HEK293 (cell line): ENCODE measurements at regions not wholly inside any gene's neighbourhood (a gene's known extent, or its start where the extent isn't known, plus 50 kb on each side); places are given as distances from the start of the nearest gene placed in this dataset.

ENCODE experiments used
- CTCF ChIA-PET: fragments of 350-600 bp; formaldehyde crosslinking; extraction: SDS; loops from one replicate; lab custom pipeline; 2021; ENCODE audit warnings: antibody characterized with exemption; lab: Yijun Ruan, JAX
- POLR2A ChIA-PET: fragments of 300-600 bp; formaldehyde crosslinking; extraction: SDS; loops from one replicate; lab custom pipeline; 2020; ENCODE audit warnings: antibody characterized with exemption, inconsistent platforms; lab: Yijun Ruan, JAX
- H3K27ac ChIP-seq: fragments of 200-500 bp; sonication (Bioruptor generic); 2 replicates; pipeline ENCODE4 v1.5.1; 2014; ENCODE audit warnings: low read depth, low read length, control low read depth, inconsistent platforms; ENCODE audit errors: extremely low read depth
- H3K36me3 ChIP-seq, 2 experiments: fragments of 200-500 bp in 1 of 2; sonication (Bioruptor generic) in 1 of 2; 1 replicate in 1 of 2; 2 replicates in 1 of 2; pipeline ENCODE4 v1.5.1; 2014 to 2017; ENCODE audit warnings: inconsistent platforms in 2 of 2, low read length in 2 of 2; ENCODE audit not compliant: control insufficient read depth in 2 of 2, insufficient read depth in 1 of 2
- H3K4me1 ChIP-seq: fragments of 200-500 bp; sonication (Bioruptor generic); 2 replicates; pipeline ENCODE4 v1.5.1; 2014; ENCODE audit warnings: mild to moderate bottlenecking, low read length, inconsistent platforms; ENCODE audit not compliant: control insufficient read depth, insufficient read depth
- H3K4me3 ChIP-seq: 2 replicates; pipeline ENCODE4 v1.5.1; 2011; ENCODE audit warnings: low read depth, mild to moderate bottlenecking, control low read depth, low read length, moderate library complexity
- H3K9me3 ChIP-seq: fragments of 200-500 bp; sonication (Bioruptor generic); 2 replicates; pipeline ENCODE4 v1.5.1; 2014; ENCODE audit warnings: low read depth, low read length, inconsistent platforms; ENCODE audit not compliant: control insufficient read depth, insufficient read depth
- BCL11A ChIP-seq: fragments of 450-650 bp; formaldehyde crosslinking; IDR thresholded peaks from 2 replicates; pipeline ENCODE4 v1.5.1; 2016; ENCODE audit warnings: low read depth, missing biosample characterization, missing genetic modification characterization
- BCL11B ChIP-seq: fragments of 450-650 bp; formaldehyde crosslinking; IDR thresholded peaks from 2 replicates; pipeline ENCODE4 v1.5.1; 2016; ENCODE audit warnings: low read depth, missing biosample characterization, missing genetic modification characterization
- BCL6B ChIP-seq: fragments of 450-650 bp; formaldehyde crosslinking; IDR thresholded peaks from 2 replicates; pipeline ENCODE4 v1.5.1; 2017; ENCODE audit warnings: missing biosample characterization, missing genetic modification characterization
- HIC1 ChIP-seq: fragments of 450-650 bp; formaldehyde crosslinking; IDR thresholded peaks from 2 replicates; pipeline ENCODE4 v1.5.1; 2016; ENCODE audit warnings: missing biosample characterization, missing genetic modification characterization
- INSM2 ChIP-seq: fragments of 450-650 bp; formaldehyde crosslinking; IDR thresholded peaks from 2 replicates; pipeline ENCODE4 v1.5.1; 2016; ENCODE audit warnings: missing biosample characterization, missing genetic modification characterization
- KLF8 ChIP-seq: fragments of 450-650 bp; formaldehyde crosslinking; IDR thresholded peaks from 2 replicates; pipeline ENCODE4 v1.5.1; 2016; ENCODE audit warnings: missing biosample characterization, missing genetic modification characterization
- KLF9 ChIP-seq: fragments of 450-650 bp; formaldehyde crosslinking; IDR thresholded peaks from 2 replicates; pipeline ENCODE4 v1.5.1; 2016; ENCODE audit warnings: missing biosample characterization, missing genetic modification characterization, low read depth
- SALL2 ChIP-seq: fragments of 450-650 bp; formaldehyde crosslinking; IDR thresholded peaks from 2 replicates; pipeline ENCODE4 v1.5.0; 2017; ENCODE audit warnings: missing biosample characterization, mild to moderate bottlenecking, missing genetic modification characterization, borderline replicate concordance
- SCRT1 ChIP-seq: fragments of 450-650 bp; formaldehyde crosslinking; IDR thresholded peaks from 2 replicates; pipeline ENCODE4 v1.5.1; 2016; ENCODE audit warnings: missing biosample characterization, missing genetic modification characterization, borderline replicate concordance
- TRIM28 ChIP-seq: IDR thresholded peaks from 2 replicates; pipeline ENCODE4 v1.6.1; 2011; ENCODE audit warnings: low read length, control low read depth, borderline replicate concordance
- ZFP3 ChIP-seq: fragments of 450-650 bp; formaldehyde crosslinking; IDR thresholded peaks from 2 replicates; pipeline ENCODE4 v1.5.1; 2016; ENCODE audit warnings: low read depth, missing biosample characterization, missing genetic modification characterization
- ZFP41 ChIP-seq: fragments of 450-650 bp; formaldehyde crosslinking; IDR thresholded peaks from 2 replicates; pipeline ENCODE4 v1.5.1; 2016; ENCODE audit warnings: missing biosample characterization, missing genetic modification characterization, borderline replicate concordance
- ZNF132 ChIP-seq: fragments of 450-650 bp; formaldehyde crosslinking; IDR thresholded peaks from 2 replicates; pipeline ENCODE4 v1.5.1; 2017; ENCODE audit warnings: missing biosample characterization, missing genetic modification characterization, borderline replicate concordance
- ZNF133 ChIP-seq: fragments of 450-650 bp; formaldehyde crosslinking; IDR thresholded peaks from 2 replicates; pipeline ENCODE4 v1.5.1; 2016; ENCODE audit warnings: missing biosample characterization, missing genetic modification characterization
- ZNF157 ChIP-seq: fragments of 450-650 bp; formaldehyde crosslinking; IDR thresholded peaks from 2 replicates; pipeline ENCODE4 v1.5.1; 2016; ENCODE audit warnings: missing biosample characterization, missing genetic modification characterization
- ZNF16 ChIP-seq: fragments of 450-650 bp; formaldehyde crosslinking; IDR thresholded peaks from 2 replicates; pipeline ENCODE4 v1.5.1; 2016; ENCODE audit warnings: low read depth, missing biosample characterization, missing genetic modification characterization
- ZNF239 ChIP-seq: fragments of 450-650 bp; formaldehyde crosslinking; IDR thresholded peaks from 2 replicates; pipeline ENCODE4 v1.5.1; 2016; ENCODE audit warnings: missing biosample characterization, missing genetic modification characterization
- ZNF335 ChIP-seq: fragments of 450-650 bp; formaldehyde crosslinking; conservative IDR thresholded peaks from 2 replicates; pipeline ENCODE4 v1.5.1; 2016; ENCODE audit warnings: missing biosample characterization, missing genetic modification characterization
- ZNF341 ChIP-seq: fragments of 450-650 bp; formaldehyde crosslinking; IDR thresholded peaks from 2 replicates; pipeline ENCODE4; 2016; ENCODE audit warnings: low read depth, missing biosample characterization, missing genetic modification characterization
- ZNF423 ChIP-seq: fragments of 450-650 bp; formaldehyde crosslinking; IDR thresholded peaks from 2 replicates; pipeline ENCODE4 v1.5.1; 2016; ENCODE audit warnings: missing biosample characterization, missing genetic modification characterization
- ZNF488 ChIP-seq: fragments of 450-650 bp; formaldehyde crosslinking; IDR thresholded peaks from 2 replicates; pipeline ENCODE4 v1.5.1; 2016; ENCODE audit warnings: missing biosample characterization, missing genetic modification characterization
- ZNF555 ChIP-seq: fragments of 450-650 bp; formaldehyde crosslinking; conservative IDR thresholded peaks from 2 replicates; pipeline ENCODE4 v1.5.1; 2017; ENCODE audit warnings: missing biosample characterization, mild to moderate bottlenecking, missing genetic modification characterization, inconsistent platforms
- ZNF600 ChIP-seq: fragments of 450-650 bp; formaldehyde crosslinking; IDR thresholded peaks from 2 replicates; pipeline ENCODE4 v1.5.1; 2016; ENCODE audit warnings: missing biosample characterization, missing genetic modification characterization
- ZNF645 ChIP-seq: fragments of 450-650 bp; formaldehyde crosslinking; IDR thresholded peaks from 2 replicates; pipeline ENCODE4; 2016; ENCODE audit warnings: missing biosample characterization, missing genetic modification characterization
- ZNF76 ChIP-seq: fragments of 450-650 bp; formaldehyde crosslinking; IDR thresholded peaks from 2 replicates; pipeline ENCODE4; 2016; ENCODE audit warnings: low read depth, missing biosample characterization, missing genetic modification characterization, borderline replicate concordance
- ZSCAN30 ChIP-seq: fragments of 450-650 bp; IDR thresholded peaks from 2 replicates; pipeline ENCODE4 v1.5.1; 2018; ENCODE audit warnings: missing biosample characterization, mild to moderate bottlenecking, missing genetic modification characterization, moderate library complexity

GRCh38 chr6:102717737-102718456 lies 1324.4 kb downstream of the GRIK2 start:
- Histone ChIP-seq H3K4me3 (no peak overlapping the region), H3K27ac (no peak overlapping the region), H3K9me3 (no peaks in the 10 kb centered on the region), H3K4me1 (no peaks in the 10 kb centered on the region), H3K36me3 (no peaks in the 10 kb centered on the region)
- ChIA-PET POLR2A (no interaction called here), CTCF (no interaction called here)
- TF ChIP-seq ZNF16 (no peak), ZNF239 (tag by site-specific recombination) (no peak), INSM2 (no peak), BCL11A (tag by site-specific recombination) (no peak), ZNF76 (tag by site-specific recombination) (no peak), KLF8 (tag by site-specific recombination) (no peak), ZSCAN30 (no peak), BCL11B (tag by site-specific recombination) (no peak), KLF9 (tag by site-specific recombination) (no peak)

- TF ChIP-seq TRIM28 (no peak), ZNF133 (no peak), ZNF645 (tag by site-specific recombination) (no peak), ZFP41 (tag by site-specific recombination) (no peak), HIC1 (no peak), ZSCAN30 (no peak), ZNF335 (tag by site-specific recombination) (no peak), ZFP3 (tag by site-specific recombination) (no peak), ZNF423 (tag by site-specific recombination) (no peak), BCL6B (no peak), SALL2 (tag by site-specific recombination) (no peak), ZNF600 (tag by site-specific recombination) (no peak), ZNF488 (tag by site-specific recombination) (no peak), ZNF157 (tag by site-specific recombination) (no peak), ZNF132 (tag by site-specific recombination) (no peak), ZNF341 (no peak), SCRT1 (tag by site-specific recombination) (no peak), ZNF555 (tag by site-specific recombination) (no peak)
- TF ChIP-seq, all 188 proteins: peak for 0
- POLR2A ChIA-PET = no interaction called here
- CTCF ChIA-PET = no interaction called here
- H3K9me3 ChIP-seq = no peaks in the 10 kb centered on the region
- H3K4me3 ChIP-seq = no peak overlapping the region
- H3K4me1 ChIP-seq = no peaks in the 10 kb centered on the region
- H3K36me3 ChIP-seq = no peaks in the 10 kb centered on the region
- no peak overlapping the region for H3K27ac ChIP-seq
Observed at GRCh38 chr6:102717252-102717651, 1323.7 kb downstream of the GRIK2 start.
